ENCODE measurements at regions not wholly inside any gene's neighbourhood (a gene's known extent, or its start where the extent isn't known, plus 50 kb on each side); places are given as distances from the start of the nearest gene placed in this dataset.
"Not testable (repeated sequence)": the region's sequence is repeated elsewhere in the genome, so short reads cannot be mapped to it uniquely, and the experiment has no call there.

DNA sequence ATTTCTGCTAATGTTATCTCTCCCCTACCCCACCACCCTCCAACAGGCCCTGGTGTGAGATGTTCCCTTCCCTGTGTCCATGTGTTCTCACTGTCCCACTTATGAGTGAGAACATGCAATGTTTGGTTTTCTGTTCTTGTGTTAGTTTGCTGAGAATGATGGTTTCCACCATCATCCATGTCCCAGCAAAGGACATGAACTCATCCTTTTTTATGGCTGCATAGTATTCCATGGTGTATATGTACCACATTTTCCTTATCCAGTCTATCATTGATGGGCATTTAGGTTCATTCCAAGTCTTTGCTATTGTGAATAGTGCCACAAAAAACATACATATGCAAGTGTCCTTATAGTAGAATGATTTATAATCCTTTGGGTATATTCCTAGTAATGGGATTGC lies 104.5 kb downstream of the ZNF33B start:
- not testable (repeated sequence) for H3K36me3 ChIP-seq (ENCODE audit: control insufficient read depth in 4 of 4, insufficient read depth in 4 of 4, low read length in 4 of 4); H3K27me3 ChIP-seq (ENCODE audit: control insufficient read depth in 3 of 3, insufficient read depth in 3 of 3, low read length in 2 of 3); H3K9ac ChIP-seq (ENCODE audit: insufficient read depth in 1 of 2, low read length in 2 of 2); H3K27ac ChIP-seq (ENCODE audit: low read depth in 1 of 2, low read length in 1 of 2); H3K4me3 ChIP-seq; ATAC-seq (ENCODE audit: insufficient read depth, low FRiP score); DNase-seq; H3K4me1 ChIP-seq (ENCODE audit: control insufficient read depth in 5 of 5, insufficient read depth in 5 of 5, low read length in 5 of 5)
- H3K9me3 ChIP-seq (ENCODE audit: control insufficient read depth in 4 of 4, insufficient read depth in 3 of 4, low read length in 3 of 4) = peaks cover 0 to 11% (median 7%) of the 10 kb centered on the region in 4 donors

DNA sequence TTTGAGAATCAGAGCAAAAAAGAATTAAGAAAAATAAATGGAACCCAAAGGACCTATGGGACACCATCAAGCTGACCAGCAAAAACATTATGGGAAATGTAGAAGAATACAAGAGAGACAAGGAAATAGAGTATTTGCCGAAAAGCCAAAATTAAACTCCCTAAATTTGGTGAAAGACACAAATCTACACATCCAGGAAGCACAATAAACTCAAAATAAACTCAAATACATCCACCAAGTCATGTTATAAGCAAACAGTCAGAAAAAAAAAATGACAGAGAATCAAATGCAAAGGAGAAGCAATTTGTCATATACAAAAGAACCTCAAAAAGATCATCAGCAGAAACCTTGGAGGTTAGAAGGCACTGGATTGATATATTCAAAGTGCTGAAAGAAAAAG lies 105.4 kb downstream of the ZNF33B start:
- H3K9me3 ChIP-seq (ENCODE audit: control insufficient read depth in 4 of 4, insufficient read depth in 3 of 4, low read length in 3 of 4) = peaks cover 0 to 11% (median 6%) of the 10 kb centered on the region in 4 donors
- H3K27ac ChIP-seq (ENCODE audit: low read depth in 1 of 2, low read length in 1 of 2) = no peak overlapping the region
- ATAC-seq (ENCODE audit: insufficient read depth, low FRiP score) = no peak
- H3K4me3 ChIP-seq = no peak overlapping the region
- no peaks in the 10 kb centered on the region for H3K4me1 ChIP-seq (ENCODE audit: control insufficient read depth in 5 of 5, insufficient read depth in 5 of 5, low read length in 5 of 5)
- WGBS, 2 donors = 96 to 100% methylated on average over 1 of the region's 1 CpG
- TF ChIP-seq, protein P1, sequence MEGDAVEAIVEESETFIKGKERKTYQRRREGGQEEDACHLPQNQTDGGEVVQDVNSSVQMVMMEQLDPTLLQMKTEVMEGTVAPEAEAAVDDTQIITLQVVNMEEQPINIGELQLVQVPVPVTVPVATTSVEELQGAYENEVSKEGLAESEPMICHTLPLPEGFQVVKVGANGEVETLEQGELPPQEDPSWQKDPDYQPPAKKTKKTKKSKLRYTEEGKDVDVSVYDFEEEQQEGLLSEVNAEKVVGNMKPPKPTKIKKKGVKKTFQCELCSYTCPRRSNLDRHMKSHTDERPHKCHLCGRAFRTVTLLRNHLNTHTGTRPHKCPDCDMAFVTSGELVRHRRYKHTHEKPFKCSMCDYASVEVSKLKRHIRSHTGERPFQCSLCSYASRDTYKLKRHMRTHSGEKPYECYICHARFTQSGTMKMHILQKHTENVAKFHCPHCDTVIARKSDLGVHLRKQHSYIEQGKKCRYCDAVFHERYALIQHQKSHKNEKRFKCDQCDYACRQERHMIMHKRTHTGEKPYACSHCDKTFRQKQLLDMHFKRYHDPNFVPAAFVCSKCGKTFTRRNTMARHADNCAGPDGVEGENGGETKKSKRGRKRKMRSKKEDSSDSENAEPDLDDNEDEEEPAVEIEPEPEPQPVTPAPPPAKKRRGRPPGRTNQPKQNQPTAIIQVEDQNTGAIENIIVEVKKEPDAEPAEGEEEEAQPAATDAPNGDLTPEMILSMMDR (IDR thresholded peaks at IDR 0.05; ENCODE audit: control extremely low read depth, extremely low read depth) = no peak
- no peaks in the 10 kb centered on the region for H3K27me3 ChIP-seq (ENCODE audit: control insufficient read depth in 3 of 3, insufficient read depth in 3 of 3, low read length in 2 of 3)
- H3K9ac ChIP-seq (ENCODE audit: insufficient read depth in 1 of 2, low read length in 2 of 2) = no peak overlapping the region
- DNase-seq = no peak
- H3K36me3 ChIP-seq (ENCODE audit: control insufficient read depth in 4 of 4, insufficient read depth in 4 of 4, low read length in 4 of 4) = no peaks in the 10 kb centered on the region

DNA sequence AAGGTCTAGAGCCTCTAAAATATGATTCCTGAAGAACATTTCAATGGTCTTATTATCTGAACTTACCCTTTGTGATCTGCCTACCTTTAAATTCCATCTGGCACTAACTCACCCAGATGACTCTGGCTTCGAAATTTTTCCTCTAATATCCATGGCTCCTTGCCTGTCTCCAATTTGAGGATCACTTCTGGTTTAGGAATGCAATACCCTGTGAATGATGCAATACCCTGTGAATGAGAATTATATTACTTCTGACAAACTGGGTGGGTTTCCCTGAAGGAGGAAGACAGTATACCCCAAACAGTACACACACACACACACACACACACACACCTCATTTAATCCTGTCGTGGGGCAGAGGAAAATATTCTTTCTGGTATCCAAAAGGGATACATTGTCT lies 115.3 kb downstream of the ZNF33B start:
- WGBS, 2 donors = 94 to 96% methylated on average over 2 of the region's 2 CpGs
- H3K27ac ChIP-seq (ENCODE audit: low read depth in 1 of 2, low read length in 1 of 2) = no peak overlapping the region
- no peaks in the 10 kb centered on the region for H3K27me3 ChIP-seq (ENCODE audit: control insufficient read depth in 3 of 3, insufficient read depth in 3 of 3, low read length in 2 of 3)
- ATAC-seq (ENCODE audit: insufficient read depth, low FRiP score) (no peak), DNase-seq (no peak)
- H3K4me1 ChIP-seq (ENCODE audit: control insufficient read depth in 5 of 5, insufficient read depth in 5 of 5, low read length in 5 of 5) = no peaks in the 10 kb centered on the region
- no peak overlapping the region for H3K9ac ChIP-seq (ENCODE audit: insufficient read depth in 1 of 2, low read length in 2 of 2)
- H3K9me3 ChIP-seq (ENCODE audit: control insufficient read depth in 4 of 4, insufficient read depth in 3 of 4, low read length in 3 of 4) = peaks cover 24 to 49% (median 33%) of the 10 kb centered on the region in 4 donors
- H3K4me3 ChIP-seq = no peak overlapping the region
- peaks cover 18 to 50% (median 43%) of the 10 kb centered on the region in 4 donors for H3K36me3 ChIP-seq (ENCODE audit: control insufficient read depth in 4 of 4, insufficient read depth in 4 of 4, low read length in 4 of 4)
- TF ChIP-seq, protein P1 (IDR thresholded peaks at IDR 0.05; ENCODE audit: control extremely low read depth, extremely low read depth) = no peak

DNA sequence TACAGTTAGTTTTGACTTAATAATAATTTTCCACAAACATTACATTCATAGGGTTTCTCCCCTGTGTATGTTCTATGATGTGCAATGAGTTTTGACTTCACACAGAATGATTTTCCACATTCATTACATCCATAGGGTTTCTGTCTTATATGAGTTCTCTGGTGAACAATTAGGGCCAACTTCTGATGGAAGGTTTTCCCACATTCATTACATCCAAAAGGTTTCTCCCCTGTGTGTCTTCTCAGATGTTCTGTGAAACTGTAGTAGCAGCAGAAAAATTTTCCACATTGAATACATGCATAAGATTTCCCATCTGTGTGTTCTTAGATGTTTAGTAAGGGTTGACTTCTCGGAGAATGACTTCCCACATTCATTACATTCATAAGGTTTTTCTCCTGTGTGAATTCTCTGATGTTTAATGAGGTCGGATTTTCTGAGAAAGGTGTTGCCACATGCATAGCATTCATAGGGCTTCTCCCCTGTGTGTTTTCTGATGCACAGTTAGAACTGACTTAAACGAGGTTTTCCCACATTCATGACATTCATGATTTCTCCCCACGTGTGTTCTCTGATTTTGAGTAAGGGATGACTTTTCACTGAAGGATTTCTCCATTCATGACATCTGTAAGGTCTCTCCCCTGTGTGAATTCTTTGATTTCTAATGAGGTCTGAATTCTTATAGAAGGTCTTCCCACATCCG lies 118.5 kb downstream of the ZNF33B start:
- WGBS, 2 donors = 86 to 90% methylated on average over 5 of the region's 5 CpGs
- ATAC-seq (ENCODE audit: insufficient read depth, low FRiP score) = no peak
- no peaks in the 10 kb centered on the region for H3K27me3 ChIP-seq (ENCODE audit: control insufficient read depth in 3 of 3, insufficient read depth in 3 of 3, low read length in 2 of 3)
- H3K4me3 ChIP-seq = no peak overlapping the region
- no peak for DNase-seq
- no peaks in the 10 kb centered on the region for H3K4me1 ChIP-seq (ENCODE audit: control insufficient read depth in 5 of 5, insufficient read depth in 5 of 5, low read length in 5 of 5)
- H3K36me3 ChIP-seq (ENCODE audit: control insufficient read depth in 4 of 4, insufficient read depth in 4 of 4, low read length in 4 of 4) = peaks cover 14 to 45% (median 41%) of the 10 kb centered on the region in 4 donors
- TF ChIP-seq, protein P1 (IDR thresholded peaks at IDR 0.05; ENCODE audit: control extremely low read depth, extremely low read depth) = no peak
- H3K9ac ChIP-seq (ENCODE audit: insufficient read depth in 1 of 2, low read length in 2 of 2) = no peak overlapping the region
- H3K9me3 ChIP-seq (ENCODE audit: control insufficient read depth in 4 of 4, insufficient read depth in 3 of 4, low read length in 3 of 4) = peaks cover 25 to 67% (median 44%) of the 10 kb centered on the region in 4 donors
- H3K27ac ChIP-seq (ENCODE audit: low read depth in 1 of 2, low read length in 1 of 2) = no peak overlapping the region

All from lung (tissue), 11 donors.